Activated CD8-positive, alpha-beta memory T cell treated with anti-CD3 and anti-CD28 coated beads, Interleukin-2, amount 10 ng/mL, durations not matched to agents 7 days and 5 days (primary cell): ENCODE measurements at regions not wholly inside any gene's neighbourhood (a gene's known extent, or its start where the extent isn't known, plus 50 kb on each side); places are given as distances from the start of the nearest gene placed in this dataset.
"Not testable (repeated sequence)": the region's sequence is repeated elsewhere in the genome, so short reads cannot be mapped to it uniquely, and the experiment has no call there.

Source experiments
- ATAC-seq: fragments of 150-1000 bp; cut with Tn5 transposase; one replicate; pipeline ENCODE4 v1.10.0; 2021; ENCODE audit warnings: moderate library complexity
- CTCF ChIA-PET: fragments of 350-600 bp; sonication (Branson Sonifier 250); formaldehyde crosslinking; loops from one replicate; lab custom pipeline; 2021; ENCODE audit warnings: antibody characterized with exemption; lab: Charles Lee
- DNase-seq: peaks from one replicate; pipeline ENCODE4 v3.0.0-alpha.2; 2020
- H3K27ac Mint-ChIP-seq: one replicate; pipeline ENCODE4 v1.8.0; 2021; ENCODE audit warnings: mild to moderate bottlenecking, mixed read lengths
- H3K27me3 Mint-ChIP-seq: one replicate; pipeline ENCODE4 v1.8.0; 2021; ENCODE audit warnings: mixed read lengths
- H3K36me3 Mint-ChIP-seq: one replicate; pipeline ENCODE4 v1.8.0; 2021; ENCODE audit warnings: mild to moderate bottlenecking, mixed read lengths
- H3K4me1 Mint-ChIP-seq: one replicate; pipeline ENCODE4 v1.8.0; 2021; ENCODE audit warnings: mixed read lengths
- H3K4me3 Mint-ChIP-seq: one replicate; pipeline ENCODE4 v1.8.0; 2021; ENCODE audit warnings: mild to moderate bottlenecking, moderate library complexity, mixed read lengths
- H3K9me3 Mint-ChIP-seq: one replicate; pipeline ENCODE4 v1.8.0; 2022; ENCODE audit warnings: low read depth, mixed read lengths

DNA sequence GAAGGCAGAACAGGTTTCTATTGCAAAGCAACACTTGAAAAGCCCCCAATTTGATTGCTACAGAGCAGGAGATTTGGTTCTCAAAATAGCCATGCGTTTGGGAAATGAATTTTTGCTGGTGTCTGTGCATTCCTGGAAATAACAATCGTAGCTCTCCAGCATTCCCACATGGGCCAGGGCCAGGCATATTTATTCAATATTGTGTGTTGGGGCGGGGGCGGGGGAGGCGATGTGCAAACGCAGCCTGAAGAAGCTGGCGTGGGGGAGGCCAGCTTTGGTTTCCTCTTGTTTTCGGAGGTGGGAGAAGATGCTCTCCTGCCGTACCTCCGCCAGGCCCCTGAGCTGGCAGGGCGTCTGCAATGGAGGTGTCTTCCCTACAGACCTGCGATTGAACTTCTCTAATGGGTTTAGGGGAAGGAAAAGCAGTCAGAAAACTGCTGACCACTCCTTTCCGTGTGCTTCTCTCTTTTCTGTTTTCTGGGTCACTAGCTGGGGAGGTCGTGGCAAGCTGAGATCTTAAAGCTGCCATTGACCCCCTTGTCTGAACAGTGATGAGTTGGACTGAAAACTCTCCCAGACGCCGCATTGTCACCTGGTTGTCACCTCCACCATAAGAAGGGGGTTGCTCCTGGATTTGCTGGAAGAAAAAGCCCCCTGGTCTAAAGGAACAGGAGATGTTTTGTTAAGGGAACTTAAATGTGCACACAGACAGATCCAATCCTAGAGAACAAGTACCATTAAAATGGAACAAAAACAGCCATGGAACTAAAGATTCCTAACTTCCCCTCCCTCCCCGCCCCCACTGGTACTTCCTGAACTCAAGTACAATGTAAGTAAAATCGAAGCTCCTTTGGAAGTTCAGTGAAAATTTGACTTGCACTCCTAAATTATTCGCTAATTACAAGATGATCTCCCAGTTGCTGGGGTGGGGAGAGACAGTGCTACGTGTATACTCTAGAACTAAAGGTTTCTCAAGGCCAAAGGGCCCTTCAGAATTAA lies 56.4 kb upstream of the HABP2 start:
- no peaks in the 10 kb centered on the region for H3K9me3 Mint-ChIP-seq
- H3K27me3 Mint-ChIP-seq, result peaks cover 2% of the 10 kb centered on the region
- no peak overlapping the region for H3K27ac Mint-ChIP-seq
- no peaks in the 10 kb centered on the region for H3K36me3 Mint-ChIP-seq
- H3K4me3 Mint-ChIP-seq, result no peak overlapping the region
- DNase-seq (no peak), ATAC-seq (no peak)
- H3K4me1 Mint-ChIP-seq, result no peaks in the 10 kb centered on the region
- CTCF ChIA-PET, result interaction anchor here (1.0 kb wide), 1 partner anchor 67 kb away, joined by 3 read pairs; no protein-coding TSS in a partner anchor

- Mint-ChIP-seq H3K4me3 (no peak overlapping the region), H3K4me1 (no peaks in the 10 kb centered on the region), H3K36me3 (no peaks in the 10 kb centered on the region), H3K27me3 (peaks cover 6% of the 10 kb centered on the region), H3K9me3 (no peaks in the 10 kb centered on the region), H3K27ac (no peak overlapping the region)
- CTCF ChIA-PET, result no interaction called here
- ATAC-seq (no peak), DNase-seq (no peak)
Measured at GRCh38 chr10:113497198-113497597, 55.7 kb upstream of the HABP2 start.

DNA sequence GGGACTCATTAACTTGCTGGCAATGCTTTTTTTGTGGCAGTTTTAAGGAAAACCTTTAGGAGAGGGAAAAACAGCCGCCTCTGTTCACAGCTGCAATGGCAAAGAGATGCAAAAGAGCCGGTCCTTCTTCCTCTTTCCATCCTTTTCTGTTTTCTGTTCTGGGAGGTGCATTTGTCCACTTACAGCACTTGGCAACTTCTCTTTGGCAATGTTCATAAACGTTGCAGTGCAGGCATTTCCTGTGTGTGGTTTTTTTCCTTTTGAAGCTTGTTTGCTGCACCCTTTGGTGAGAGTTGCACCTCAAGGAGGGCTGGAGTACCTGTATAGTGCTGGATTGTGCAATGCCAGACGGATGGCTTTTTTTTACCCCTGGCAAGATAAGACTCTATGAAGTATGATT lies 53.9 kb upstream of the HABP2 start:
- CTCF ChIA-PET, result no interaction called here
- Mint-ChIP-seq H3K27me3 (peaks cover 6% of the 10 kb centered on the region), H3K4me3 (no peak overlapping the region)

GRCh38 chr10:113499806-113500205 lies 53.0 kb upstream of the HABP2 start:
- H3K36me3 Mint-ChIP-seq, result no peaks in the 10 kb centered on the region
- H3K27ac Mint-ChIP-seq, result no peak overlapping the region
- H3K27me3 Mint-ChIP-seq, result peaks cover 9% of the 10 kb centered on the region
- H3K4me3 Mint-ChIP-seq, result no peak overlapping the region
- no peaks in the 10 kb centered on the region for H3K9me3 Mint-ChIP-seq
- H3K4me1 Mint-ChIP-seq, result no peaks in the 10 kb centered on the region
- no peak for ATAC-seq
- CTCF ChIA-PET, result no interaction called here
- DNase-seq, result no peak

More for the DNA sequence above, 53.9 kb upstream of the HABP2 start:
- no peaks in the 10 kb centered on the region for H3K36me3 Mint-ChIP-seq
- DNase-seq, result no peak
- no peak overlapping the region for H3K27ac Mint-ChIP-seq
- ATAC-seq, result no peak
- no peaks in the 10 kb centered on the region for H3K4me1 Mint-ChIP-seq
- no peaks in the 10 kb centered on the region for H3K9me3 Mint-ChIP-seq

- H3K4me1 Mint-ChIP-seq, H3K36me3 Mint-ChIP-seq, H3K27me3 Mint-ChIP-seq, ATAC-seq, CTCF ChIA-PET, H3K9me3 Mint-ChIP-seq, H3K27ac Mint-ChIP-seq, H3K4me3 Mint-ChIP-seq, DNase-seq: not testable (repeated sequence)
Measured at GRCh38 chr10:113501031-113501430, 51.8 kb upstream of the HABP2 start.
